22Rv1 (cell line): ENCODE measurements at regions not wholly inside any gene's neighbourhood (a gene's known extent, or its start where the extent isn't known, plus 50 kb on each side); places are given as distances from the start of the nearest gene placed in this dataset.

ENCODE experiments used
- CTCF ChIP-seq: fragments of 450-650 bp; IDR thresholded peaks from 2 replicates; pipeline ENCODE4 v1.5.1; 2017; ENCODE audit warnings: mild to moderate bottlenecking
- ZFX ChIP-seq: fragments of 450-650 bp; IDR thresholded peaks from 2 replicates; pipeline ENCODE4 v1.6.1; 2017; ENCODE audit warnings: antibody characterized with exemption, borderline replicate concordance

GRCh38 chr2:120598416-120598815 is 137.3 kb upstream of the GLI2 start:
- TF ChIP-seq CTCF (no peak), ZFX (no peak)
